ENCODE measurements at regions not wholly inside any gene's neighbourhood (a gene's known extent, or its start where the extent isn't known, plus 50 kb on each side); places are given as distances from the start of the nearest gene placed in this dataset.

- no peak overlapping the region for H3K4me3 Mint-ChIP-seq (ENCODE audit: unreplicated experiment)
- no peaks in the 10 kb centered on the region for H3K9me3 Mint-ChIP-seq (ENCODE audit: unreplicated experiment)
- TF ChIP-seq CTCF (IDR thresholded peaks at IDR 0.05; ENCODE audit: unreplicated experiment), result no peak
- peaks cover 3% of the 10 kb centered on the region for H3K4me1 Mint-ChIP-seq (ENCODE audit: unreplicated experiment)
- DNase-seq (ENCODE audit: low spot score), result no peak
- H3K27me3 Mint-ChIP-seq (ENCODE audit: unreplicated experiment), result no peaks in the 10 kb centered on the region
- no peaks in the 10 kb centered on the region for H3K36me3 Mint-ChIP-seq (ENCODE audit: low read depth, unreplicated experiment)
- H3K27ac Mint-ChIP-seq (ENCODE audit: unreplicated experiment), result no peak overlapping the region
These were observed 423.6 kb downstream of the HLX start for GRCh38 chr1:221302810-221303209.

- no peaks in the 10 kb centered on the region for H3K36me3 Mint-ChIP-seq (ENCODE audit: low read depth, unreplicated experiment)
- no peaks in the 10 kb centered on the region for H3K27me3 Mint-ChIP-seq (ENCODE audit: unreplicated experiment)
- no peaks in the 10 kb centered on the region for H3K9me3 Mint-ChIP-seq (ENCODE audit: unreplicated experiment)
- no peak for TF ChIP-seq CTCF (IDR thresholded peaks at IDR 0.05; ENCODE audit: unreplicated experiment)
- H3K27ac Mint-ChIP-seq (ENCODE audit: unreplicated experiment), result no peak overlapping the region
- no peak for DNase-seq (ENCODE audit: low spot score)
- peaks cover 3% of the 10 kb centered on the region for H3K4me1 Mint-ChIP-seq (ENCODE audit: unreplicated experiment)
- H3K4me3 Mint-ChIP-seq (ENCODE audit: unreplicated experiment), result no peak overlapping the region
These were observed 424.4 kb downstream of the HLX start for GRCh38 chr1:221303623-221304022.

GRCh38 chr1:221306239-221306638 is 427.0 kb downstream of the HLX start:
- Mint-ChIP-seq H3K27ac (ENCODE audit: unreplicated experiment) (no peak overlapping the region), H3K27me3 (ENCODE audit: unreplicated experiment) (no peaks in the 10 kb centered on the region), H3K4me1 (ENCODE audit: unreplicated experiment) (peaks cover 3% of the 10 kb centered on the region), H3K9me3 (ENCODE audit: unreplicated experiment) (no peaks in the 10 kb centered on the region), H3K4me3 (ENCODE audit: unreplicated experiment) (no peak overlapping the region), H3K36me3 (ENCODE audit: low read depth, unreplicated experiment) (no peaks in the 10 kb centered on the region)
- no peak for TF ChIP-seq CTCF (IDR thresholded peaks at IDR 0.05; ENCODE audit: unreplicated experiment)
- no peak for DNase-seq (ENCODE audit: low spot score)

- no peak overlapping the region for H3K27ac Mint-ChIP-seq (ENCODE audit: unreplicated experiment)
- no peak for TF ChIP-seq CTCF (IDR thresholded peaks at IDR 0.05; ENCODE audit: unreplicated experiment)
- H3K4me1 Mint-ChIP-seq (ENCODE audit: unreplicated experiment), result no peaks in the 10 kb centered on the region
- H3K9me3 Mint-ChIP-seq (ENCODE audit: unreplicated experiment), result no peaks in the 10 kb centered on the region
- H3K36me3 Mint-ChIP-seq (ENCODE audit: low read depth, unreplicated experiment), result no peaks in the 10 kb centered on the region
- DNase-seq (ENCODE audit: low spot score), result no peak
- H3K27me3 Mint-ChIP-seq (ENCODE audit: unreplicated experiment), result no peaks in the 10 kb centered on the region
- no peak overlapping the region for H3K4me3 Mint-ChIP-seq (ENCODE audit: unreplicated experiment)
These were observed 429.6 kb downstream of the HLX start for GRCh38 chr1:221308534-221309511.

- Mint-ChIP-seq H3K27me3 (ENCODE audit: unreplicated experiment) (no peaks in the 10 kb centered on the region), H3K4me3 (ENCODE audit: unreplicated experiment) (no peak overlapping the region), H3K27ac (ENCODE audit: unreplicated experiment) (no peak overlapping the region), H3K4me1 (ENCODE audit: unreplicated experiment) (no peaks in the 10 kb centered on the region), H3K36me3 (ENCODE audit: low read depth, unreplicated experiment) (no peaks in the 10 kb centered on the region), H3K9me3 (ENCODE audit: unreplicated experiment) (no peaks in the 10 kb centered on the region)
- no peak for DNase-seq (ENCODE audit: low spot score)
- TF ChIP-seq CTCF (IDR thresholded peaks at IDR 0.05; ENCODE audit: unreplicated experiment), result no peak
These were observed 430.5 kb downstream of the HLX start for GRCh38 chr1:221309723-221310122.

Data from endothelial cell (in vitro differentiated cells).